Stomach (tissue), 8 donors: ENCODE measurements at regions not wholly inside any gene's neighbourhood (a gene's known extent, or its start where the extent isn't known, plus 50 kb on each side); places are given as distances from the start of the nearest gene placed in this dataset.

Experiments used
- DNase-seq, 2 donors: peaks; one replicate each; pipeline versions ENCODE4 v3.0.0 to v3.0.0-alpha.2; 2013 to 2019
- H3K27ac ChIP-seq, 5 donors: fragments of 200-600 bp in 4 of 5; sonication (generic) in 4 of 5; one replicate each; pipeline ENCODE4 v1.5.1; 2013 to 2019; ENCODE audit warnings: mild to moderate bottlenecking in 1 of 5, moderate library complexity in 1 of 5
- H3K27me3 ChIP-seq, 3 donors: fragments of 200-600 bp; sonication (generic); one replicate each; pipeline ENCODE4 v1.5.1; 2017 to 2019; ENCODE audit warnings: mixed run types in 1 of 3
- H3K36me3 ChIP-seq, 4 donors: fragments of 200-600 bp; sonication (generic); 1 replicate in 3 of 4; 2 replicates in 1 of 4; pipeline ENCODE4 v1.5.1; 2016 to 2019
- H3K4me1 ChIP-seq, 4 donors: fragments of 200-600 bp; sonication (generic); one replicate each; pipeline ENCODE4 v1.5.1; 2016 to 2019
- H3K4me3 ChIP-seq, 4 donors: fragments of 200-600 bp; sonication (generic) in 3 of 4; one replicate each; pipeline ENCODE4 v1.5.1; 2016 to 2019; ENCODE audit warnings: mild to moderate bottlenecking in 1 of 4
- H3K9me3 ChIP-seq, 4 donors: fragments of 200-600 bp; sonication (generic); one replicate each; pipeline ENCODE4 v1.5.1; 2016 to 2019
- EP300 ChIP-seq: sonication (generic); formaldehyde crosslinking; IDR thresholded peaks from one replicate; pipeline ENCODE4 v1.6.1; 2017; ENCODE audit warnings: antibody characterized with exemption
- POLR2A ChIP-seq, 4 donors: fragments of 450-650 bp; IDR thresholded peaks; one replicate each; pipeline ENCODE4 v1.6.1; 2016; ENCODE audit warnings: antibody characterized with exemption in 4 of 4, control low read depth in 2 of 4, mild to moderate bottlenecking in 1 of 4, moderate library complexity in 1 of 4
- POLR2AphosphoS5 ChIP-seq, 3 donors: sonication (generic); formaldehyde crosslinking; IDR thresholded peaks; one replicate each; pipeline ENCODE4 v1.6.1; 2016; ENCODE audit warnings: antibody characterized with exemption in 3 of 3
- WGBS, 5 donors: extraction: QIAGEN DNeasy Blood & Tissue Kit in 3 of 5; methylation state at CpG; one replicate each; pipeline versions ENCODE4 v1.1.5 to v1.1.7; 2013 to 2018; 5-methylcytosine and 5-hydroxymethylcytosine counted together
- intact Hi-C: fragments of 100-400 bp; cut with DNase I; formaldehyde crosslinking; loops from one replicate; pipeline ENCODE4 v1.15.1; 2023; ENCODE audit warnings: low total_unique reads
- TF ChIP-seq, protein P1 (sequence below), 7 experiments: fragments of 450-650 bp in 4 of 7; fragments of 200-600 bp in 3 of 7; sonication (generic) in 3 of 7; IDR thresholded peaks; one replicate each; pipeline ENCODE4 v1.5.1; 2016 to 2019; ENCODE audit warnings: antibody characterized with exemption in 7 of 7, control low read depth in 2 of 7, mild to moderate bottlenecking in 1 of 7
- donor health status: healthy with polysubstance abuse.
- donor health status: Bipolar disorder and iron deficiency.
- donor health status: healthy.

DNA sequence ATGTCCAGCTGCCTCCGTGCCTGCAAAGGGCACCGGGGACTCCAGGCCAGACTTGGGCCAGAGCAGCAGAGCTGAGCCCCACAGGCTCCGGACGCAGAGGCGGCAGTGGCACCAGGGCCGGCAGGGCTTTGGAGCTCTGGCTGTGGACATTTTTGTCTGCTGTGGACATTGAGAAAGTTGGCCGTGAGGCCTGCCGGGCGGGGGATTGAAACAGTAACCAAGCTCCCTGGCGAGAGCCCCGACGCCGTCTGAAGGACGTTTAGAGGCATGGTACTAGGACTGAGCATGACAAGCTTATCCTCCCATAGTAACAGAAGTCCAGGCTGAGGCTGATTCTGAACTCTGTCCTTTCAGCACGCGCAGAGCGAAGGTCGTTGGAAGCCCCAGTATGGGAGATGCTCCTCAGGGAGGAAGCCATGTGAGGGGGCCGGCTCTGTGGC is 323.8 kb downstream of the AMY1C start:
- no peaks in the 10 kb centered on the region for H3K4me1 ChIP-seq
- no peaks in the 10 kb centered on the region for H3K36me3 ChIP-seq
- TF ChIP-seq POLR2A (IDR thresholded peaks at IDR 0.05) (no peak), EP300 (no peak), POLR2AphosphoS5 (IDR thresholded peaks at IDR 0.05) (no peak)
- TF ChIP-seq, protein P1, sequence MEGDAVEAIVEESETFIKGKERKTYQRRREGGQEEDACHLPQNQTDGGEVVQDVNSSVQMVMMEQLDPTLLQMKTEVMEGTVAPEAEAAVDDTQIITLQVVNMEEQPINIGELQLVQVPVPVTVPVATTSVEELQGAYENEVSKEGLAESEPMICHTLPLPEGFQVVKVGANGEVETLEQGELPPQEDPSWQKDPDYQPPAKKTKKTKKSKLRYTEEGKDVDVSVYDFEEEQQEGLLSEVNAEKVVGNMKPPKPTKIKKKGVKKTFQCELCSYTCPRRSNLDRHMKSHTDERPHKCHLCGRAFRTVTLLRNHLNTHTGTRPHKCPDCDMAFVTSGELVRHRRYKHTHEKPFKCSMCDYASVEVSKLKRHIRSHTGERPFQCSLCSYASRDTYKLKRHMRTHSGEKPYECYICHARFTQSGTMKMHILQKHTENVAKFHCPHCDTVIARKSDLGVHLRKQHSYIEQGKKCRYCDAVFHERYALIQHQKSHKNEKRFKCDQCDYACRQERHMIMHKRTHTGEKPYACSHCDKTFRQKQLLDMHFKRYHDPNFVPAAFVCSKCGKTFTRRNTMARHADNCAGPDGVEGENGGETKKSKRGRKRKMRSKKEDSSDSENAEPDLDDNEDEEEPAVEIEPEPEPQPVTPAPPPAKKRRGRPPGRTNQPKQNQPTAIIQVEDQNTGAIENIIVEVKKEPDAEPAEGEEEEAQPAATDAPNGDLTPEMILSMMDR (IDR thresholded peaks at IDR 0.05) = no peak
- 89 to 95% (median 90%) methylated on average over 13 to 19 of the region's 19 CpGs for WGBS, 5 donors
- peak in 1 of 2 donors; percentile 1 for DNase-seq
- H3K27me3 ChIP-seq = no peaks in the 10 kb centered on the region
- H3K9me3 ChIP-seq = peaks cover 0 to 15% (median 4%) of the 10 kb centered on the region in 4 donors
- no peak overlapping the region for H3K27ac ChIP-seq
- H3K4me3 ChIP-seq = no peak overlapping the region
- intact Hi-C loops = no loop called here

GRCh38 chr1:104082221-104082620 is 332.5 kb downstream of the AMY1C start:
- intact Hi-C loops = no loop called here
- Histone ChIP-seq H3K36me3 (no peaks in the 10 kb centered on the region), H3K27me3 (no peaks in the 10 kb centered on the region), H3K4me3 (no peak overlapping the region), H3K9me3 (no peaks in the 10 kb centered on the region), H3K4me1 (no peaks in the 10 kb centered on the region), H3K27ac (no peak overlapping the region)
- DNase-seq = no peak
- 68 to 86% (median 82%) methylated on average over 2 of the region's 2 CpGs for WGBS, 5 donors
- TF ChIP-seq, protein P1 (IDR thresholded peaks at IDR 0.05) = no peak
- no peak for TF ChIP-seq EP300
- no peak for TF ChIP-seq POLR2A (IDR thresholded peaks at IDR 0.05)
- no peak for TF ChIP-seq POLR2AphosphoS5 (IDR thresholded peaks at IDR 0.05)

DNA sequence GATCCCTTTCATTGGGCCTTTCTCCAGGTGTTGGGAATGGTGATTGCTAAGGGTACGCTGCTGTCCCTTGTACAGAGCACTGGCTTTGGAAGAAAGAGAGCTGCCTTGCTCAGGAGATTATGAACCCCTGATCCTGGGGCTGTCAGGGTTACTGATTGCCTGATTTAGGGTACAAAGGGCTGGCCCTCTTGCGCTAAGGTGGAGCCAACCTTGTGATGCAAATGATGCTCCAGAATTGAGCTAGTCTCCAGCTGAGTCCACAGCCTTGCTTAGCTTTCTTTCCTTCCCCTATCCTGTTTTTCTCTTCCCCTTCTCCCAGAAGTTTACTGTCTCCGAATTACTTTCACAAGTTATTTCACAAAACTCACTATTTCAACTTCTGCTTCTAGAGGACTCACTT is 334.7 kb downstream of the AMY1C start:
- Histone ChIP-seq H3K27me3 (no peaks in the 10 kb centered on the region), H3K9me3 (no peaks in the 10 kb centered on the region), H3K36me3 (no peaks in the 10 kb centered on the region), H3K4me3 (no peak overlapping the region), H3K27ac (no peak overlapping the region), H3K4me1 (no peaks in the 10 kb centered on the region)
- WGBS, 5 donors = 51 to 72% (median 63%) methylated on average over 3 of the region's 3 CpGs
- TF ChIP-seq POLR2A (IDR thresholded peaks at IDR 0.05) (no peak), POLR2AphosphoS5 (IDR thresholded peaks at IDR 0.05) (no peak), EP300 (no peak)
- TF ChIP-seq, protein P1 (IDR thresholded peaks at IDR 0.05) = no peak
- intact Hi-C loops = no loop called here
- DNase-seq = no peak

- intact Hi-C loops = no loop called here
- WGBS, 5 donors = 72 to 90% (median 84%) methylated on average over 1 of the region's 1 CpG
Measured at GRCh38 chr1:104092698-104093097, 343.0 kb downstream of the AMY1C start.

More at GRCh38 chr1:104092698-104093097, 343.0 kb downstream of the AMY1C start:
- TF ChIP-seq POLR2AphosphoS5 (IDR thresholded peaks at IDR 0.05) = no peak
- no peak for TF ChIP-seq POLR2A (IDR thresholded peaks at IDR 0.05)
- TF ChIP-seq EP300 = no peak
- TF ChIP-seq, protein P1 (IDR thresholded peaks at IDR 0.05) = no peak
- no peaks in the 10 kb centered on the region for H3K36me3 ChIP-seq
- H3K4me1 ChIP-seq = no peaks in the 10 kb centered on the region
- no peaks in the 10 kb centered on the region for H3K27me3 ChIP-seq
- no peak overlapping the region for H3K27ac ChIP-seq
- DNase-seq = no peak
- H3K9me3 ChIP-seq = peaks cover 0 to 5% (median 2%) of the 10 kb centered on the region in 4 donors
- H3K4me3 ChIP-seq = no peak overlapping the region
